Peyer's patch (tissue), 4 donors: ENCODE measurements at regions not wholly inside any gene's neighbourhood (a gene's known extent, or its start where the extent isn't known, plus 50 kb on each side); places are given as distances from the start of the nearest gene placed in this dataset.

Experiments
- DNase-seq, 3 donors: peaks; one replicate each; pipeline ENCODE4 v3.0.0-alpha.2; 2017 to 2019
- H3K27ac ChIP-seq, 4 donors: fragments of 200-600 bp; sonication (generic); one replicate each; pipeline ENCODE4 v1.5.1; 2016 to 2019
- H3K27me3 ChIP-seq, 2 donors: fragments of 200-600 bp; sonication (generic); one replicate each; pipeline ENCODE4 v1.5.1; 2019
- H3K36me3 ChIP-seq, 3 donors: fragments of 200-600 bp; sonication (generic); one replicate each; pipeline ENCODE4 v1.5.1; 2016 to 2019
- H3K4me1 ChIP-seq, 4 donors: fragments of 200-600 bp; sonication (generic); one replicate each; pipeline ENCODE4 v1.5.1; 2016 to 2019
- H3K4me3 ChIP-seq, 4 donors: fragments of 200-600 bp; sonication (generic); 1 replicate in 3 of 4; 2 replicates in 1 of 4; pipeline ENCODE4 v1.5.1; 2016 to 2019; ENCODE audit warnings: mild to moderate bottlenecking in 1 of 4
- H3K9me3 ChIP-seq, 4 donors: fragments of 200-600 bp; sonication (generic); one replicate each; pipeline ENCODE4 v1.5.1; 2016 to 2019; ENCODE audit warnings: mild to moderate bottlenecking in 1 of 4
- CTCF ChIP-seq, 6 experiments: fragments of 450-650 bp in 4 of 6; fragments of 200-600 bp in 2 of 6; sonication (generic) in 1 of 6; IDR thresholded peaks; one replicate each; pipeline ENCODE4 v1.5.1; 2017 to 2019; ENCODE audit warnings: antibody characterized with exemption in 6 of 6, mild to moderate bottlenecking in 3 of 6, moderate library complexity in 1 of 6
- POLR2A ChIP-seq, 2 donors: fragments of 450-650 bp; IDR thresholded peaks; one replicate each; pipeline ENCODE4 v1.5.1; 2017; ENCODE audit warnings: antibody characterized with exemption in 2 of 2, mild to moderate bottlenecking in 2 of 2, moderate library complexity in 2 of 2

- no peaks in the 10 kb centered on the region for H3K9me3 ChIP-seq
- no peaks in the 10 kb centered on the region for H3K36me3 ChIP-seq
- no peak for DNase-seq
- no peaks in the 10 kb centered on the region for H3K4me1 ChIP-seq
- TF ChIP-seq POLR2A (IDR thresholded peaks at IDR 0.05) (no peak), CTCF (IDR thresholded peaks at IDR 0.05) (no peak)
- H3K4me3 ChIP-seq = no peak overlapping the region
- H3K27me3 ChIP-seq = no peaks in the 10 kb centered on the region
- H3K27ac ChIP-seq = no peak overlapping the region
Measured at GRCh38 chr7:70975754-70976153, 156.2 kb upstream of the GALNT17 start.

GRCh38 chr7:70986297-70986696 is 145.6 kb upstream of the GALNT17 start:
- Histone ChIP-seq H3K27ac (no peak overlapping the region), H3K9me3 (no peaks in the 10 kb centered on the region), H3K4me1 (no peaks in the 10 kb centered on the region), H3K27me3 (no peaks in the 10 kb centered on the region), H3K4me3 (no peak overlapping the region), H3K36me3 (no peaks in the 10 kb centered on the region)
- TF ChIP-seq POLR2A (IDR thresholded peaks at IDR 0.05) (no peak), CTCF (IDR thresholded peaks at IDR 0.05) (no peak)
- no peak for DNase-seq

GRCh38 chr7:70994176-70994575 is 137.8 kb upstream of the GALNT17 start:
- Histone ChIP-seq H3K4me1 (no peaks in the 10 kb centered on the region), H3K27me3 (no peaks in the 10 kb centered on the region), H3K36me3 (no peaks in the 10 kb centered on the region), H3K9me3 (no peaks in the 10 kb centered on the region), H3K4me3 (no peak overlapping the region), H3K27ac (no peak overlapping the region)
- no peak for TF ChIP-seq POLR2A (IDR thresholded peaks at IDR 0.05)
- TF ChIP-seq CTCF (IDR thresholded peaks at IDR 0.05) = no peak
- DNase-seq = no peak

- H3K9me3 ChIP-seq = no peaks in the 10 kb centered on the region
- no peaks in the 10 kb centered on the region for H3K4me1 ChIP-seq
- no peaks in the 10 kb centered on the region for H3K36me3 ChIP-seq
- TF ChIP-seq POLR2A (IDR thresholded peaks at IDR 0.05) = no peak
- TF ChIP-seq CTCF (IDR thresholded peaks at IDR 0.05) = no peak
- no peaks in the 10 kb centered on the region for H3K27me3 ChIP-seq
- no peak for DNase-seq
- no peak overlapping the region for H3K27ac ChIP-seq
- no peak overlapping the region for H3K4me3 ChIP-seq
Measured at GRCh38 chr7:70997261-70997660, 134.7 kb upstream of the GALNT17 start.

- TF ChIP-seq POLR2A (IDR thresholded peaks at IDR 0.05) = no peak
- TF ChIP-seq CTCF (IDR thresholded peaks at IDR 0.05) = no peak
- H3K4me1 ChIP-seq = no peaks in the 10 kb centered on the region
- H3K36me3 ChIP-seq = no peaks in the 10 kb centered on the region
- no peak for DNase-seq
- H3K4me3 ChIP-seq = no peak overlapping the region
- H3K9me3 ChIP-seq = no peaks in the 10 kb centered on the region
- H3K27ac ChIP-seq = no peak overlapping the region
- H3K27me3 ChIP-seq = no peaks in the 10 kb centered on the region
Measured at GRCh38 chr7:71005109-71005508, 126.8 kb upstream of the GALNT17 start.

- H3K36me3 ChIP-seq = no peaks in the 10 kb centered on the region
- H3K9me3 ChIP-seq = no peaks in the 10 kb centered on the region
- H3K27me3 ChIP-seq = no peaks in the 10 kb centered on the region
- H3K4me1 ChIP-seq = no peaks in the 10 kb centered on the region
- no peak overlapping the region for H3K27ac ChIP-seq
- DNase-seq = no peak
- TF ChIP-seq POLR2A (IDR thresholded peaks at IDR 0.05) = no peak
- no peak for TF ChIP-seq CTCF (IDR thresholded peaks at IDR 0.05)
- no peak overlapping the region for H3K4me3 ChIP-seq
Measured at GRCh38 chr7:71009636-71010035, 122.3 kb upstream of the GALNT17 start.
